ENCODE measurements at regions not wholly inside any gene's neighbourhood (a gene's known extent, or its start where the extent isn't known, plus 50 kb on each side); places are given as distances from the start of the nearest gene placed in this dataset.

DNA sequence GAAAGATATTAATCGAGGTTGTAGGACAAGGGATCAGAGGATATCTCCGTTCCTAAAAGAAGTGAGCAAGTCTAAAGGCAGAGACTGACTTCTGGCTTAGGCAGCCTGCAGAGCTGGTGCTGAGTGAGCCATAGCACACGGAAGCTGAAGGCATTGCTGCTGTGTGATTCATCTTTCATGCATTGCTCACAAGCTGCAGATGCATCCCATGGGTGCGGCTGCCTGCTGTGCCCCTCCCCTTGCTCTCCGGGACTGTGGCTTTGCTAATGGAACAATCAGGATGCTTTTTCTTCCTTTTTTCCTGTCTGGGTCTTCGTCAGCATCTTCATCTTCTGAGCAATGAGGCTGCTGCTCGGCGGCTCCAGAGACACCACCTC is 341.4 kb downstream of the DIRAS2 start:
- intact Hi-C loops (cut with DNase I) = loop anchor here in 1 of 2 donors (10.0 kb wide), 1 partner anchor 1064 kb away; the partner anchor contains the start of gene AUH
- DNase-seq (peak; percentile 56), ATAC-seq (peak in 1 of 2 donors; percentile 100)

DNA sequence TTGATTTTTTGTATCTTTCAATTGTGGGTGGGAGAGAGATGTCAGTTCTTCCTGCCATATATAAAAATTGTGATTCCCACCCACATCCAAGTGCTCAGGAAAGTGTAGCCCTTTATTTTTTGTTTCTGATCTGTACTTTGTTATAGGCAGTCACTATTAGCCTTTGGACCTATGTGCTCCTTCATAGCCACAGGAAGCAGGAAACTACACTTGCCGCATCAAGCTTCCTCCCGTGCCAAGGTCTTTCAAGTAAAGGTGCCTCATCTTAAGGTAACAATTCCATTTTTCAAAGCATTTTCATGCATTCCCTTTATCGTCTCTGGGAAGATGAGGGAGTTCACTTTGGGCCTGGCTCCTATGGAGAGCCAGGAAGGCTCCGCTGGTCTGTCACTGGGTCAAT is 339.0 kb downstream of the DIRAS2 start:
- intact Hi-C loops (cut with DNase I) = loop anchor here in 1 of 2 donors (10.0 kb wide), 1 partner anchor 1061 kb away; the partner anchor contains the start of gene AUH
- ATAC-seq (no peak), DNase-seq (no peak)

DNA sequence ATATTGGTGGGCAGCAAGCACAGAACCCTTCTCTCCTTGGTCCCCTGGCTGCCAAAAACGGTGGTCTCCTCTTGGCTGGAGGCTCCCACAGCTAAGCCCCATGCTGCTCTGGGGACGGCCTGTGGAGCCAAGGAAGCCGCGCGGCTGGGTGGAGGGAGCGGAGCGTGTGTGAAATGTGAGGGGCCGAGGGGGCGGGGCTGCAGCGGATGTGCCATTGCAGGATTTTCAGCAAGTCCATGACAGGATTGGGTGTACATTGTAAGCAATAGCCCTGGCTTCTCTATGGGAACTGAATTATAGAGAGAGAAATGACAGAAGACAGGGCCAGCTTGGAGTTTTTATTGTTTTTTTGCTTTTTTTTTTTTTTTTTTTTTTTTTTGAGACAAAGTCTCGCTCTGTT is 336.5 kb downstream of the DIRAS2 start:
- ATAC-seq = no peak
- no peak for DNase-seq
- intact Hi-C loops (cut with DNase I) = loop anchor here in 1 of 2 donors (10.0 kb wide), 1 partner anchor 1059 kb away; the partner anchor contains the start of gene AUH

DNA sequence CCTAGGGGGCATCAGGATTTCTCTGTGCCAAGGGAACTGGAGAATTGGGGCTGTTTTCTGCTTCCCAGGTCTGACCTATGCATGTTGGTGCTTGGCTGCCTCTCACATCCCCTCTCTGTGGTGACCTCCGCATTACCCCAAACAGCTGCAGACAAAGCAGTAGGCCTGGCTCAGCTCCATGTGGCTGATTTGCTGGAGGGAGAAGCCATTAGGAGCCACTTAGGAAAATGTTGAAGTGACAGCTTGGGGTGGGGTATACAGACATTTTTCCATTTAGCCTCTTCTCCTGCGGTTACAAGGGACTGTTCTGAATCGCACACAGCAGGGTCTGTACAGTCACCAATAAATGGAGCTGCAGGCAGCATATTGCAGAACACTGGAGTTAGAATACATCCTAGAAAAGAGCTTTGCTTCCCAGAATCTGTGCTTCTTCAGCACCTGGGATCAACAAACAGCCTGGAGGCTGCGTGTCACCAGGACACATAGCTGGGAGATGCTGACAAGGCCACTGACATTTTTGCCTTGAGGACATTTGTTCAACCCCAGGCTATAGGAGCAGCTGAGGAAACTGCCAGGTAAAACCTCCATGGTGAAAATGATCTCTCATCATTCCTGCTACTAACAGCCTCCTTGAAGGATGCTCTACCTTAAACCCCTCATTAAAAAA is 335.3 kb downstream of the DIRAS2 start:
- DNase-seq (no peak), ATAC-seq (no peak)
- intact Hi-C loops (cut with DNase I) = loop anchor here in 1 of 2 donors (10.0 kb wide), 1 partner anchor 1058 kb away; the partner anchor contains the start of gene AUH

DNA sequence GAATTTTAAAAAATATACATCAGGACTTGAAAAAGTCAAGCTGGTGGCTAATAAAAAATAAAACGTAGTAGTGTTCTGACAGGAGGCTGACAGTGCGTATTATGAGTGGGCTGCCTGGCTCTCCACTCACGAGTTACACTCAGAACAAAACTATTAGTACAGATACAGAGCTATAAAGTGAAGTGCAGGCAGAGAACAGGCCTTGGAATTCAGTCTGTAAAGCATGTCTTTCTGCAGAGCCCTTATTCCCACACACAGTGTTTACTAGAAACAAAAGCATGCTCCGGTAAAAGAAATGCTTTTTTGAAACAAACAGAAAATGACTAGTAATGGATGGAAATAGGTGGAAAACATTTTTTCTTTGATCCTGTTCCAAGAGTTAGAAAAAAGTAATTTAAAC is 334.7 kb downstream of the DIRAS2 start:
- no peak for DNase-seq
- intact Hi-C loops (cut with DNase I) = loop anchor here in 1 of 2 donors (10.0 kb wide), 1 partner anchor 1057 kb away; the partner anchor contains the start of gene AUH
- ATAC-seq = no peak

DNA sequence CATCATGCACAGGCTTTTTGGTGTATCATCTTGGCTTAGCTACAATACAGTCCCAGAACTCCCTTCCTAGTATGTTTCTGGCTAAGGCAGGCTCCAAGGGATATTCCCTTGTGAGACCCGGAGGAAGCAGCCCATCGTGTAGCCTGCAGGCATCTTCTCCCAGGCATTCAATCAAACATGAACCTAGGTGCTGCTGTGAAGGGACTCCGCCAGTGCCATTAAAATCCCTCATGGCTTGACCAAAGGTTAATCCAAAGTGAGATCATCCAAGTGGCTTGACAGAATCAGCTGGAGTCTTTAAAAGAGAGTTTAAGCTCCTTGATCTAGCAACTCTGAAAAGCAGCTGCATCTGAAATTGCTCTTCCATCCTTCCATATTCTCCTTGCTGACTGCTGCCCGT is 333.9 kb downstream of the DIRAS2 start:
- ATAC-seq (no peak), DNase-seq (no peak)
- intact Hi-C loops (cut with DNase I) = loop anchor here in 1 of 2 donors (10.0 kb wide), 1 partner anchor 1056 kb away; the partner anchor contains the start of gene AUH

DNA sequence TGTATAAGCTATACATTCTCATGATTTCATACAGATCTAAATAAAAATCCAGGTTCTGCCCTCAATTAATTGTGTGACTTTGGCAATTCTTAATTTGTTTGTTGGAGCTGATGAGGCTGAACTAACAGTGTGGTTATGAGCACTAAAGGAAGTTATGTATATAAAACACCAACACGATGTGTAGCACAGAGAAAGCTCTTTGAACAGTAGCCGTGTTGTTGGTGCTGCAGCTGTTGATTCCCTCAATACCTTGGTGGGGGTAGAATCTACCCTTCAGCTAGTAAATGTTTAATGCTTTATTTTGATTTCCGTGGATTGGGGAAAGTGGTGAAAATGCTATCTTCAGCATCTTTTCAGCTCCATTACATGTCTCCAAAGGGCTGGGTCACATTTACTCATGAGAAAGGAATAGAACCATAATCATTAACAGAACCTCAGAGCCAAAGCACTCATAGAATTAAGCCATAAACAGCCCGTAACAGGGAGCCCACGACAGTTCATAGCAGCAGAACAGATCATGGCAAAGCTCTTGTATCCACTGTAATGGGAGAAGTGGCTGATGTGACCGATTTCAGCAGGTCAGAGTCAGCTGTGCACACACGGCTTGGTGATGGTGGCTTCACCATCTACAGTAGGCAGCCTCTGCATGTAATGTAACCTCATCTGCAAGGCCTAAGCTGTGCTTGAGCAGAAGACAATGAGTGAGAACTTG is 332.7 kb downstream of the DIRAS2 start:
- intact Hi-C loops (cut with DNase I) = loop anchor here in 1 of 2 donors (10.0 kb wide), 1 partner anchor 1055 kb away; the partner anchor contains the start of gene AUH
- no peak for ATAC-seq
- no peak for DNase-seq

DNA sequence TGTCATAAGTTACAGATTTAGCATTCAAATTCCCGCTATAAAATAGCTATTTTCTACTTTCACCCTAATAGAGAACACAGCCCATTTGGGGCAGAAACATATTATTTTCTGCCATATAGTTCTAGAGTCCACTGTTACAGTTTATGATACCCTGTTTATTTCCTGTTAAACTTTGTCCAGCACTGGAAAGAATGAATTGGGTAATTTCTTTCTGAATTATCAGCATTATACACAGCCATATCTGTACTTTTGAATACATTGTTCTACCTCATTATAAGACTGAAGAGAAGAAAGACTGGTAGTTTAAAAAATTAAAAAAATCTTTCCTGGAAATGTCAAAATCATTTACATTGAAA is 332.1 kb downstream of the DIRAS2 start:
- DNase-seq (no peak), ATAC-seq (no peak)
- intact Hi-C loops (cut with DNase I) = no loop called here

DNA sequence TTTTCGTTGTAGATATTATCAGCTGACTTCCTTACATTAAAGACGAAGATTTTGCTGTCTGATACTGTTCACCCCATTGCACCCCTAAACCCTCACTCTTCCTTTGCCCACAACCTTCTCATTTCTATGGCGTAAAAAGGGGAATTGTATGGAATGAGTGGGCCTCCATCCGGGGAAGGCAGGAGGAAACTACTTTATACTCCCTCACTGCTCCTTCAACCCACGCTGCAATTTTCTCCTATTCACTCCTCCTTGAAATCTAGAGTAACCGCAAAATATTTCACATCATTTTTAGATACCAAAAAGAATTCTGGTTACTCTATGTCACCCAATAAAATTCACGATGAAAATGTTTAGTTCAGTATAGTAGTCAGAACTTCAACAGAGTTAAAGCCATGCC is 330.8 kb downstream of the DIRAS2 start:
- intact Hi-C loops (cut with DNase I) = no loop called here
- no peak for ATAC-seq
- DNase-seq = no peak

DNA sequence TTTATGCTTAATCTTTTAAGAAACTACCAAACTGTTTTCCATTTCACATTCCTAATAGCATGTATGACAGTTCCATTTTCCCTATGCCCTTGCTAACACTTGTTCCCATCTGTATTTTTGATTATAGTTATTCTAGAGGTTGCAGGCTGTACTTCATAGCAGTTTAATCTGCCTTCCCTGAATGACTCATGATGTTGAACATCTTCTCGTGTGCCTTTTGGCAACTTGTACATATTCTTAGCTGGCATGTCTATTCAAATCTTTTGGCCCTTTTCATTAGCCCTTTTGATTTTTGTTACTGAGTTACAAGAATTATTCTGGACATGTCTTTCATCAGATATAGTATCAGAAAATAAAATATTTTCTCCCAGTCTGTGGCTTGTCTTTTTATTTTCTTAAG is 320.3 kb downstream of the DIRAS2 start:
- DNase-seq (no peak), ATAC-seq (no peak)
- intact Hi-C loops (cut with DNase I) = no loop called here

DNA sequence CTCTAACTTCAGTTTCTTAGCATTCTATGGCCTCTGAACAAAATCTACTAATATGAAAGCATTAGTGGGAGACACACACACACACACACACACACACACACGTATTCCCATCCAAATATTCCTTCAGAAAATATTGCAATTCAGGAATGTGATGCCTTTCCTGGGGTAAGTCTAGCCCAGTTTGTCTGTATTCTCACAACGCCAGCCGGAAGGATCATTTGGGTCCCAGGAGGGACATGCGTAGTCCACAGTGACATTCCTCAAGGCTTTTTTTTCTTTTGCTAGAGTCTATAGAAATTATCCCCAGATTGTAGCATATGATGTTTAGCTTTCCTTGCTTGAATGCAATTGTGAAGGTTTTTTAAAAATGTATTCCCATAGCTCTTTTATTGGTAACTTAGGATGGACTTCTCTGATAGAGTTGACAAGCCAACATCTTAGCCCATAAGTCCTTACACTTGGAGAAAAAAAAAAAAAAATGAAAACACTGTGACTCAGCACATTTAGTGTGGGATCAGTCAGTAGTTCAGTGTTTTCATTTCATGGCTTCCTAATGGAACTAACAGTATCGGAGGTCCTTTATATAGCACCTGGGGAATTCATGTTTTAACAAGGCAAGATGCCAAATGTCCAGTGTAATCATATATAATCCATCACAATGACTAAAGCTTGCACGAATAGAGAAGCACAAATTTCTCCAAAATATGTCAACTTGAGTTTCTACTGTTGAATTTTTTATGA is 316.5 kb downstream of the DIRAS2 start:
- intact Hi-C loops (cut with DNase I) = no loop called here
- DNase-seq (no peak), ATAC-seq (no peak)

DNA sequence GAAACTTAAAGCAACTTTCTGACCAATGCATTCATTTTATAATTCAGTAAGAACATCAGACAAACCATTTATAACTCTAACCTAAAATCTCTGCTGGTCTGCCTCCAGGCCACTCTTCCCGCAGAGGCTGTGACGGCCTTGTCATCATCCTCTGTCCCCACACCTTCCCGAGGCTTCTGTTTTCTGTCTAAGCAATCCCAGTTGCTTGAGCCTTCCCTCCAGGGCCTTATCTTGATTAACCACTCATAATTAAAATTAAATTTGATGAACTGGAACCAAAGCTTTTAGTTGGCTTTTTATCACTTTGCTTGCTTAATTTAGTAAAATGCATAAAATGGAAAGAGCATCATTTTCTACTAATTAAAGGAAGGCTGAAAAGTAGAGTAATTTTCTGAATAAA is 312.4 kb downstream of the DIRAS2 start:
- DNase-seq (no peak), ATAC-seq (no peak)
- intact Hi-C loops (cut with DNase I) = no loop called here

DNA sequence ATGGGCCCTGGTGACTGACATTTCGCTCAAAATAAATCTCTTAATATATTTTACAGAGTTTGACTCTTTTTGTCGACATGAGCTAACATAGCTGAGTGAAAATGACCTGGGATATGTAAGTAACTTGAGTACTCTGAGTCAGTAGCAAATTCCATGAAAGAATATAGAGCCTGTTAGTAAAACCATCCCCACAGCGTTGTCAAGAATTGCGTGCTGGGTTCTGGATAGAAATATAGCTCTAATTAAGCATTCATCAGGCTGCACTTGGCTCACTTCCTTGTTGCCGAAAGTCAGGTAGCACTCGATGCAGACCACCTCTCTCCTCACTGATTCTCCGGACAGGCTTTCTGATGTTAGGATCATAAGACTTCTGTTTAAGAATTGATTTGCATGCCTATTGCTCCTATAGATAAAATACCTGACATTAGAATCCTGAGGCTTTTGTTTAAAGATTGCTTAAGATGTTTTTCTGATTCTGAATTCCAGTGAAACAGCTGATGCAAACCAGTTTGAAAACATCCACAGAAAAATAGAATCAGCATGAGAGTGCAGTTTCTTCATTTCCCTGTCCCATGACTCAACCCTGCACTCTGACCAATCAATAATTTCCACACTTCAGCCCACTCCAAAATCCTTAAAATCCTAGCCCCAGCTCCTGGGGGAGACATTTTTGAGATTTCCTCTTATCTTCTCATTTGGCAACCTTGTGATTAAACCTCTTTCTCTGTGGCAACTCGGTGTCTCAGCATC is 310.6 kb downstream of the DIRAS2 start:
- intact Hi-C loops (cut with DNase I) = no loop called here
- DNase-seq (no peak), ATAC-seq (no peak)

DNA sequence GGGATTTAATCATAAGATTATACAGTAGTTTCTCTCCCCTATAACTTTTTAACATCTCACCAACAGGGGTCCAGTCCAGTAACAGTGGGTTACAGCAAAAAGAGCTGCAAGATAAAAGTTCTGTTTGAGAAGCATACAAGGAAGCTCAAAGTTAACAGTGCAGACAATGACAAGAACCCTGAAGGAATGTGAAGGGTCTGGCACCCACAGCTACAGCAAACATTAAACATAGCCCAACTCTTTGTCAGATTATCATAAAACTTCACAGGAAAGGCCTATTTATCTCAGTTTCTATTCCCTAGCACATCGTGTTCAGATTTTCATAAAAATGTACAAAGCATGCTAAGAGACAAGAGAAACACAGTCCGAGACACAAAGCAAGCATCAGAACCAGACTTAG is 309.4 kb downstream of the DIRAS2 start:
- ATAC-seq (no peak), DNase-seq (no peak)
- intact Hi-C loops (cut with DNase I) = no loop called here

DNA sequence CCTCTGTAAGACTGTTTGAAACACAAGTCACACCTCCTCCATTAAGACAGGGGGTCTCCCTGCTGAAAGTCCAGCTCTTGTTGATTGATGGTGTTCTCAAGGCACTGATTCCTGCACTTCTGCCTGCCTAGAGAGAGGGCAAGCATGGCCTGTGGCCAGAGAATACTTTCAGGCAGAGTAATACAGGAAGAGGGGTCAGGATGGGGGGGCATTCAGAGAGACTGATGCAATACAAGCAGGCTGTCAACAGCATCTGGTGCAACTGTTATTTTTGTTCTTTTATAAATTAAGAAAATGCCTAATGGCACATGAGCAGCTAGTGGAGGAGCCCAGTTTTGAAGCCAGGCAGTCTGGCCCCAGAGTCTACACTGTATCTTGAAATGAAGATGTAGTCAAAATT is 302.2 kb downstream of the DIRAS2 start:
- ATAC-seq (peak in 1 of 2 donors; percentile 59), DNase-seq (no peak)
- intact Hi-C loops (cut with DNase I) = no loop called here

DNA sequence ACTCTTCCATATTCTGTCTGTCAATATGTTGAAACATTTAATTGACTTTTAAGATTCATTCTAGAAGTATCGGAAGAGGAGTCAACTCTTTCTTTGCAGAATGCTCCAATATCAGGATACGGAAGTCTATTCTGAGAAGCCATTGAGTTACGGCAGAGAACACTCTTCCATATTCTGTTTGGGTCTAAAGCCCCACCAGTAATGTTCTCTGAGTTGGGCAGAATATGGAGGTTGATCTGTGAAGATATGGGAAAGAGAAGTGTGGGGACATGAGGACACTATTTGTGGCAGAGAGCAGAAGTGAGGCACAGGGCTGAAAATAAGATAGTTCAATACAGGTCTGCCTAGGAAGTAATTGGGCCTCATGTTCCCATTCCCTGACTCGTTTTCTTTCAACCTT is 300.0 kb downstream of the DIRAS2 start:
- ATAC-seq (no peak), DNase-seq (no peak)
- intact Hi-C loops (cut with DNase I) = no loop called here

DNA sequence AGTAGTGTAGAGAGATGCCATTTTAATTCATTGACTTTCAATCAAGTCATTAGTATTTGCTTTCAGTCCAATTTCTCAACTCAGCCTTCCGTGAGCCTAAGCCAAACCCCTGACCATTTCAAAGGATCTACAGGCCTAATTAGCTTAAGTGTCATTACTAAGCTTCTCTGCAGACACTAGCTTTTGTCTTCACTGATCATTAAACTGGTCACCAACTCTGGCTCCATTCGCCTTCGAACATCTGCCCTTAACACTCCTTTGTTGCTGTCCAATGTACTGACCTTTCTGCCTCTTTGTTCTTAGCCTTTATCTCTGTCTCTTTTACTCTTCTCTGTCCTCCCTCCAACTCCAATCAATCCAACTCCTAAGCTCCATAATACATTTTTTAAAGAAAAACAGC is 299.3 kb downstream of the DIRAS2 start:
- ATAC-seq = no peak
- DNase-seq = no peak
- intact Hi-C loops (cut with DNase I) = no loop called here

DNA sequence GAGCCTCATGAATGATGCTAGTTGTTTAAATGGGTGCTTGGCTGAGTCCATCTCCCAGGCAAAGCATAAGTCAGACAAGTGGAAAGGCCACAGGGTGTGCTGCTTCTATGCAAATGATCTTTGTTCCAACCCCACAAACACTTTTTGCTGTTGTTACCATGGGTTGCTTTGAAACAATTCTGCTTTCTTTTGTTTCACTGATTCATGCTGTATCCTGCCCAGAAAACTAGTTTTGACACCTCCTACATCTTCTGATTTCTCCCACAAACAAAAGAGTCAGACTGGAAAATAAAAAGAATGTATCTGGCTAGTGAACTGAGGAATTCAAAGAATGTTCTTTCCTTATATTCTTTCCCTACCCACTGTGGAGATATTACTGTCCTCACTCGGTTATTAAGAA is 298.6 kb downstream of the DIRAS2 start:
- no peak for DNase-seq
- peak in 1 of 2 donors; percentile 61 for ATAC-seq
- intact Hi-C loops (cut with DNase I) = no loop called here

DNA sequence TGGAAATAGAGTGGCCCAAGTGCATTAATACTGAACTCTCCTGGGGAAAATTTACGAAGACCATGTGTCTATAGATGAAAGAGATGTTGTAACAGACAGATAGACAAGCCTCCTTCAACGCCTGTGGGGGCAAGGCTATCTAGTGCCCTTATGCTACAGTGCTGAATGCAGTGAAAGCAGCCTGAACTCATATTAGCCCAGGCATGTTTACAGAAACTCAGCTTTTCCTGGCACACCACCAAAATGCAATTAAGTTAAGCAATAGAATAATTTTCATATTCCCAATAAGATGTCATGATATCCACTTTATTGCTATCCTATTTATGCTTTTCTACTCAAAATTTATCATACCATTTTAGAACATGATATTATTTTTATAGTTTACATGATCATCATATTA is 277.0 kb downstream of the DIRAS2 start:
- no peak for DNase-seq
- ATAC-seq = no peak
- intact Hi-C loops (cut with DNase I) = no loop called here
